DMS53 treated with DMSO at 0.1 percent for 48 hours (cell line): ENCODE measurements at regions not wholly inside any gene's neighbourhood (a gene's known extent, or its start where the extent isn't known, plus 50 kb on each side); places are given as distances from the start of the nearest gene placed in this dataset.
"Not testable (repeated sequence)": the region's sequence is repeated elsewhere in the genome, so short reads cannot be mapped to it uniquely, and the experiment has no call there.

Source experiments
- DNase-seq: peaks from one replicate; lab custom pipeline; 2025; ENCODE audit not compliant: unreplicated experiment; lab: John Stamatoyannopoulos, UW

DNA sequence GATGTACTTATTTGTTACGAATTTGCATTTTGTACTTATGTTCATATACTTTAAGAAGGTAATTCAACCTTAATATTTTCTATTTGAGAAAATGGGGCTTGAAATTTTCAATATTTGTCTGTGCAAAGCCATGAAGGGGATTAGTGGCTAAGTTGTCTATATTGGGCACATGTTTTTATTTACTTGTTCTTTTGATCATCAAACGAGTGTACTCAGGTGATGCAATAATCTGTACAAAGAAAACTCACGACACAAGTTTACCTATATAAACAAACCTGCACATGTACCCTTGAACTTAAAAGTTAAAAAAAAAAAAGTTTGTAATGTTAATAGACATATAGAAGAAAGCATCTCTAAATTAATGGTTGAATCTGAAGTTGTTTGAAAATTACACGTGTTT lies 658.9 kb upstream of the SYT4 start:
- DNase-seq, result peak; percentile 40

DNA sequence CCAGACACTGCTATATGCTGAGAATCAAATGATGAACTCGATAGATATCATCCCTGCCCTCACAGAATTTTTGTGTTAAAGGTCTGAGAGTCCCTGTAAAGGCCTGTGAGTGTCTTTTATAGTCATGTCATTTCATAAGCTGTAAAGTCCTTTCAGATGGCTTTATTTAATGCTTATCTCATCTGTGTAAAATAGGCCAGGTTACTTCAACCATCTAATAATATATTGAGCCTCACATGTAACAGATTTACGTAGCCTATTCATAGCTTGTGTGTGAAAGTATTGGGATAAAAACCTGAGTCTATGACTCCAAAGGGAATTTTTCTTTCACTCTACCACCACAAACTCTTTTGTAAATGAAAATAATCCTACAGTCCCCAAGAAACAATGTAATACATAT lies 672.0 kb upstream of the SYT4 start:
- no peak for DNase-seq

DNA sequence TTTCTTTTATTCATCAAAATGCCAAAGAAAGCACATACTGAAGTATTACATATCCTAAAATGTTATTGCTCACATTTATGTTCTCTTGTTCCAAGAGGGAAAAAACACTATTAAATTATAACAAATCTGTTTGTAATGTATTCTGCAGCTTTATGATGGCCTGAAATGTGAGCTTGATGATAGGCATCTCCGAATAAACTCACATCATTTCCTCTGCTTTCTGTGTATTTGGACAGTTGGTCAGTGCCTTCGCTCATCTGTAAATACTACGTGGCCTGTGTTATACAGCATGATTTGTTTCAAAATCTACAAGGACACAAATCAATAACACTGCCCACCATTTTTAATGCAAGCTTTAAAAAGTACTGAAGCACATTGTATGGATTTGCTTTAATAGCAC lies 672.8 kb upstream of the SYT4 start:
- no peak for DNase-seq

DNA sequence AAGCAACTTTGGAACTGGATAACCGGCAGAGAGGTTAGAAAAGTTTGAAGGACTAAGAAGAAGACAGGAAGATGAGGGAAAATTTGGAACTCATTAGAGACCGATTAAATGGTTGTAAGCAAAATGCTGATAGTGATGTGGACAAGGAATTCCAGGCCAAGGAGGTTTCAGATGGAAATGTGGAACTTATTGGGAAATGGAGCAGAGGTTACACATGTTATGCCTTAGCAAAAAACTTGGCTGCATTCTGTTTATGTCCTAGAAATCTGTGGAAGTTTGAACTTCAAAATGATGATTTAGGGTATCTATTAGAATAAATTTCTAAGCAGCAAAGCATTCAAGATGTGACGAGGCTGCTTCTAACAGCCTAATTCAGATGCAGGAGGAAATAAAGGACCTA lies 675.1 kb upstream of the SYT4 start:
- no peak for DNase-seq

DNA sequence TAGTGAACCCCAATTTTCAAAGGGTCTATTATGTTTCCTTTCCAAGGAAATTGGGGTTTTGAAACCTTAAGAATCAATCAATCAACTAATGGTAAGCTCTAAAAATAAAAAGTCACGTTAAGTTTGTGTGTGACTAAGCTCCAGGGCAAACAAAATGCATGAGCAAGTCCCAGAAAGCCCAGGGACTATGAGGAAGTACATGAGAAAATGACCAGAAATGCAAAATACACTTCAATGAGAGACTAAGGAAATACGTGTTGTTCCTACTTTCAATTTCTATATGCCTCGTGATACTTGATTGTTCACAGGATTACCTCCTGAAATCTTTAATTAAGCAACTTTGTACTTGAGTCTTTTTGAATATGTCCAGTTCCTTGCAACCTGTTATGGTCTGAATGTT lies 684.4 kb upstream of the SYT4 start:
- DNase-seq, result peak; percentile 75

DNA sequence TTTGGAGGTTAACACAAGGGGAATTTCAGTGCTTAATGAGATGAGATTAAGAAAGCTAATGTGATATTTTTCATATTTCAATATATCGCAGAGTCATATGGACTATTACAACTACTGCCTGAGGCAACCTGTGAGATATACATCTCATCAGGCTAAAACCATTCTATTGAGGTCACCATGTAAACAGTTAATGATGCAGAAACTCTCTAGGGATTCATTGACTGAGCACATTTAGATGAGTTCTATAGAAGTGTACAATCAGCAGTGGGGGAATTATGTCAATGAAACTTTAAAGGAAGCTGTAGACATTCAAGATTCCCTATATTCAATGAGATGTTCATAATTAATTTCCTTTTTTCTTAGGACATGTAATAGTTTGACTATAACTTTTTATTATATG lies 687.4 kb upstream of the SYT4 start:
- no peak for DNase-seq

DNA sequence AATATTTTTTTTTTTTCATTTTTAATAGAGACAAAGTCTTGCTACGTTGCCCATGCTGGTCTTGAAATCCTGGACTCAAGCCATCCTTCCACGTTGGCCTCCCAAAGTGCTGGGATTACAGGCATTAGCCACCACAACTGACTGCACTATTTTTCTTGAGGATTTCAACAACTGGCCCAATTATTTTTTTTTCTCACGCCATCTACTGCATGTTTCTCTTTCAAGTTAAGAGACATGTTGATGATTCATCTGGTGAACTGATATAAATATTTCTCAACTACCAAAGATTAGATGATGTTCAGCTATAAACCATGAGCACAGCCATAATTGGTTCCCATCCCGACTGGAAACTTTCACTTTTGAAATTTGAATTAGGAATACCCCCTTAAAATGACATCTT lies 688.4 kb upstream of the SYT4 start:
- no peak for DNase-seq

DNA sequence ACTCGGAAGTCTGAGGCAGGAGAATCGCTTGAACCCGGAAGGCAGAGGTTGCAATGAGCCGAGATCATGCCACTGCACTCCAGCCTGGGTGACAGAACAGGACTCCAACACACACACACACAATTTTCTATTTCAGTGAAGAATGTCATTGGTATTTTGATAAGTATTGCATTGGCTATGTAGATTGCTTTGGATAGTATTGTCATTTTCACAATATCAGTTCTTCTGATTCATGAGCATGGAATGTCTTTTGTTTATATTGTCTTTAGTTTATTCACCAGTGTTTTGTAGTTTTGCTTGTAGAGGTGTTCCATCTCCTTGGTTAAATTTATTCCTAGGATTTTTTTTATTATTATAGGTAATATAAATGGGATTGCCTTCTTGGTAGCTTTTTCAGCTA lies 693.4 kb upstream of the SYT4 start:
- no peak for DNase-seq

DNA sequence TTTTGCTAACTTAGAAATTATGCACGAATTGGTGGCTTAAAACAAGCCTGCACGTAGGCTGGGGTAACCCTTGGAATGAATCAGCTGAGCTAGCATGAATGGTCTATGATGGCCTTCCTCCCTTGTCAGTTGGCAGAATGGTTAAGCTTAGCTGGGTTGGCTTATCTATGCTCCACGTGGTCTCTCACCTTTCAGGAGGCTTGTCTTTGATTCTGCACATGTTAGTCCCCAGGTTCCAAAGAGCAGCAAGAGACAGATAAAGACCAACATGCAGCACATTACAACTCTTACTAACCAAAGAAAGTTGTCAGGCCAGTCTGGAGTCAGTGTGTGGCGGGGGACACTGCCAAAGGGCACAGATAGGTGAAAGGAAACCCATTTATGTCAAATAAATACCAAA lies 700.9 kb upstream of the SYT4 start:
- no peak for DNase-seq

DNA sequence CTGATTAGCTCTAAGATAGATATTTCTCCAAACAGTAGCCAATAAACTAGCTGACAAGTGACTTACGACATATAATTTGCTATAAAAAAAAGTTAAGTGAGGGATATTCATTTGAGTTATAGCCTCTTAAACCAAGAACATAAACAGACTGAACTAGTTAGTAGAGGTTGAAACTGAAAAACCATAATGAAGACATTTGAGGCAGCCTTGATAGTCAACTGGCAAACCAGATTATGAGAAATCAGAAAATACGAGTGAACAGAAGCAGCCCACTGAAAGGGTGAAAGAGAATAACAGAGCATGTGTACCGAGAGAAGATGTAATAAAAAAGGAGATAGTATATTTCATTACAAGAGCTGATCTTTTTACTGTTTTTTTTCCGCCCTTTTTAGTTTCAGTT lies 698.1 kb upstream of the SETBP1 start:
- DNase-seq, result no peak

DNA sequence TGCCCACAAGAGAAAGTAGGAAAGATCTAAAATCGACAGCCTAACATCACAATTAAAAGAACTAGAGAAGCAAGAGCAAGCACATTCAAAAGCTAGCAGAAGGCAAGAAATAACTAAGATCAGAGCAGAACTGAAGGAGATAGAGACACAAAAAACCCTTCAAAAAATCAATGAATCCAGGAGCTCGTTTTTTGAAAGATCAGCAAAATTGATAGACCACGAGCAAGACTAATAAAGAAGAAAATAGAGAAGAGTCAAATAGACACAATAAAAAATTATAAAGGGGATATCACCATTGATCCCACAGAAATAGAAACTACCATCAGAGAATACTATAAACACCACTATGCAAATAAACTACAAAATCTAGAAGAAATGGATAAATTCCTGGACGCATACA lies 693.6 kb upstream of the SETBP1 start:
- DNase-seq, result not testable (repeated sequence)

DNA sequence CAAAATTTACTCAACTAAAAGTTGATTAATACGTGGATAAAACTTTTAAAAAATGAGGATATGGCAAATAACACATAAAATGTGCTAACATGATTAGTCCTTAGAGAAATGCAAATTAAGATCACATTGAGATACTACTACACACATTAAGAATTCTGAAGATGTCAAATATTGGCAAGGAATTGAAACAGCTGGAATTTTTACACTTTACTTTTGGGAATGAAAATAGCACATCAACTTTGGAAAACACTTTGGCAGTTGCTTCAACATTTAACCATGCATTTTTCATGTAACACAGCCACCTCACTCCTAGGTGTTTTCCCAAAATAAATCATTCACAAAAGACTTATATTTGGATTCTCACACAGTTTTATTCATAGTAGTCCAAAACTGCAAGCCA lies 687.9 kb upstream of the SETBP1 start:
- DNase-seq, result no peak

DNA sequence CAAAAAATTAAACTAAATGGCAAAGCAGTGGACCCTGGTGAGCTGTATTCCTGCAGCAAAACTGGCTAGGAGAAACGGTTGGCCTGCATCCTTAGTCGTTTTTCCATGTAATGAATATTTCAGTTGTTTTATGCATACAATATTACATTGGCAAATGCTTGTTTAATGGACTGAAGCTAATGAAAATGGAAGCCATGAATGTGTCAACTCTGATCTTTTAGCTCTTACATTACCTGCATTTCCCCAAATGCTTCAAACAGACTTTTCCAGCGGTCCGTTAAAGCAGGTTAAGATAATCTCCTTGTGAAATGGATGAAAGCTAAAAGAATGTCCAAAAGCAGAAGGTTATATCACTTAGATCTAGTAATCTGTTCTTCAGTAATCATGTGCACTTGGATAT lies 686.3 kb upstream of the SETBP1 start:
- DNase-seq, result no peak

DNA sequence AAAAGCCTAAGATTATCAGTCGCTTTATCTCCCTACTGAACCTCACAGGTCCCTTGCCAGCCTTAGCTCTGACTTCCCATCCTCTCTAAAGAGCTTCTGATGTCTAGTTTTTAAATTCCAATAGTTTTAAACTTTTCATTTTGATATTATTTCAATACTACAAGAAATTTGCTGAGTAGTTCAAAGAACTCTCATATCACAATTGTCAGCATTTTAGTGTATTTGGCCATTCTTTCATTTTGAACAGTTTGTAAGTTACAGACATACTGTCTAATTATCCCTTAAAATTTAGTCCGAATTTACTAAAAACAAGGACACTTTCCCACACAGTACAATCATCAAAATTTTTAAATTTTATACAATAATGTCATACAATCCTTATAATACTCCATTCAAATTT lies 666.8 kb upstream of the SETBP1 start:
- DNase-seq, result no peak

DNA sequence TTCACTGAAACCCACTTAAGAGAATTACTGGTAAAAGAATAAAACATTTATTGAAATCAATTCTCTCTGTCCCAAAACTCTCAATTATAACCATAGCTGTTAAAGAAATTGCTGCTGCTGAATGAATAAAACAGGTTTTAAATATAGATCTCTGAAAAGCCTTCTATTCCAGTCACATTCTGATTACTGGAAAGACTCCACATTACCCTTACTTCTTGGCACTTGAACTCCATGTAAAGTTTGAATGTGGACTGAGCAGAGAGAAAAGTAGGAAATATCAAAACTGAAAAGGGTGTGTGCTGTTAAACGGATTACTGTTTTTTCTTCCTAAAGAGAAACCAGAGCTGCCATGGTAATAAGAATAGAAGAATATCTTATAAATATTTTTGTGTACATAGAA lies 655.3 kb upstream of the SETBP1 start:
- DNase-seq, result no peak

DNA sequence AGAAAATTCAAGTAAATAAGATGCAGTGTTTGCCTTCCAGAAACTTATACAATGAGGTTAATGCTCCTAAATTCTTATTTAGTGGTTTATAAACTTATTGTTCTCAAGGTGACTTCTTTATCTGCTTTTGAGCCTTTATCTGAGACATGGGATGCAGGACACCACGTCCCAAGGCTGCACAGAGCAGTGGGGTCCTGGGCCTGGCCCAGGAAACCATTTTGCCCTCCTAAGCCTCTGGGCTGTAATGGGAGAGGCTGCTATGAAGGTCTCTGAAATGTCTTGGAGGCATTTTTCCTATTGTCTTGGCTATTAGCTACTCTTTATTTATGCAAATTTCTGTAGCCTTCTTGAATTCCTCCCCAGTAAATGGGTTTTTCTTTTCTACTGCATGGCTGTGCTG lies 652.6 kb upstream of the SETBP1 start:
- no peak for DNase-seq

DNA sequence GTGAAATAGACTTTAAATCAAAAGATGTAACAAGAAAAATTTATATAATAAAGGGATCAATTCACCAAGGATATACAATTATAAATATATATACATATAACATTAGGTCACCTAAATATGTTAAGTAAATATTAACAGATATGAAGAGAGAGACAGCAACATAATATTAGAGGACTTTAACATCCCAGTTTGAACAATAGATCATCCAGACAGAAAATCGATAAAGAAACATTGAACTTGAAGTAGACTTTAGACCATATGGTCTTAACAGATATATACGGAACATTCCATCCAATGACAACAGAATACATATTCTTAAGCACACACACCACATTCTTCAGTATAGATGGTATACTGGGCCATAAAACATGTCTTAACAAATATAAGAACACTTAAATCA lies 649.6 kb upstream of the SETBP1 start:
- no peak for DNase-seq

DNA sequence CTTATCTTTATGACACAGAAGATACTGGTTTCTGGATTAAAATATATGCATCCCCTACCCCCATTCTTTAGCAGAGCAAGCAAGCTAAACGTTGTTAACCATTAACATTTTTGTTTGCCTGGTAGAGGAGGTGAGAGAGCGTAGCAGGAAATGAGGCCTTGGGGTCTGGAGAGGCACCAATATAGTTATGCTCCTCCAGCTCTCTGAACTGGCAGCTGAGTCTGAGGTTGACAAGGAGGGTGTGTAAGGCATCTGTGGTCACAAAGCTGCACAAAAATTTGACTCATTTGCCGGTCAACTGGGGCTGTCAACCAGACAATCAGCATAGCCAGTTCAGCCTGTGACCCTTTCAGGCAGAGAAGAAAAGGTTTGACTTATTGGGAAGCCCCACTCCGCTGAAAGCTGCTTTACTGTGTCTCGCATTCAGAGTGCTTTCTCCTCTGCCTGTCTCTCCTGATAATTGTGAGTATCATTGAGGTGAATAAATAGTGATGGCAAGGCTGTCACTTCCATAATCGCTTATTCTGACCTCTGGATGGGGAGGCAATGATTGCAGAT lies 647.5 kb upstream of the SETBP1 start:
- peak; percentile 95 for DNase-seq

DNA sequence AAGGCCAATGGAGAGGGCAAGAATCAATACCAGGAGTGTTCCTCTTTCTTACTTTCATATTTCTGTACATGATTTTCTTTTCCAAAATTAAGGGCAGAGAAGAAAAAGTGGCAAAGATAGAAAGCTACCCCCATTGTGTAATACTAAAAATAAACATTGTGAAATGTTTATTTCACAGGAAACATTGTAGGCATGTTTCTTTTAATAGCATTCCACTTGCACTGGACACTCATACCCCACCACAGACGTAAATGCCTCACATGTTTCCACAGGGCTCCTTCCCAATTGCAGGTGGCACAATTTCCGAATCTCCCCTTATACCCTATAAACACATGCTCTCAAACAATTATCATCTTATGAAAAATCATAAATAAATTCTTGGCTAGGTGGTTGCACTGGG lies 645.1 kb upstream of the SETBP1 start:
- DNase-seq, result no peak

DNA sequence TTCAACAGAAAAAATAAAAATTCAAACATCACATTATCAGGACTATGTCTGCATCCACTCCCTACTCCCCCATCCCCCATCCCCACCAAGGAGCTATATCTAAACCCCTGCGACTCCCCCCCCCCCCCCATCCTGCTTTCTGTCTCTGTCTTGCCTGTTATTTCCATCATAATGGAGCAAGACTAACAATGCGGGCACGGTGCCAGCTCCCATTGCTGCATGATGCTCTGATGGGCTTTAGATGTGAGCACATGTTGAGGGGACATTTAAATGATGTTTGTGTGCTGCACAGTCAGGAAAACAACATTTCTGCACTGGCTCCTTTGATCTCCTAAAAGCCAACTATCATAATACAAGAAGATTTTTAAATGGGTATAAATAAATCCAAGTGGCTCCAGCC lies 644.2 kb upstream of the SETBP1 start:
- no peak for DNase-seq

DNA sequence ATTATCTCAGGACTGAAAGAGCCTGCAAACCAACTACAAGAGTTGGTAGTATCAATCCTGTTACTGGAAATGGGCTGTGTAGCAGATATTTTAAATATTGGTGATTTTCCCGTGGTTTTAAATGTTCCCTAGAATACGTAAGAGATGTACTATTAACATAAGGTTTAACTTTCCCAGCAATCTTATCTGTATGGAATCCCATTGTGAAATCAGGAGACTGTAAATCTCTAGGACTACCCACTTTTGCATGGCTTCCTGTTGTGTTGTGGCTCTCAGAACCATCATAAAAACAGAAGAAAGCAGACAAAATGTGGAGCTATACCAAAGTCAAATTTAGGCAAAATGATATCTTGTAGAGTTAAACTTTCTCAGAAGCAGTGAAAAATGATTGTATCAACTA lies 641.5 kb upstream of the SETBP1 start:
- no peak for DNase-seq

DNA sequence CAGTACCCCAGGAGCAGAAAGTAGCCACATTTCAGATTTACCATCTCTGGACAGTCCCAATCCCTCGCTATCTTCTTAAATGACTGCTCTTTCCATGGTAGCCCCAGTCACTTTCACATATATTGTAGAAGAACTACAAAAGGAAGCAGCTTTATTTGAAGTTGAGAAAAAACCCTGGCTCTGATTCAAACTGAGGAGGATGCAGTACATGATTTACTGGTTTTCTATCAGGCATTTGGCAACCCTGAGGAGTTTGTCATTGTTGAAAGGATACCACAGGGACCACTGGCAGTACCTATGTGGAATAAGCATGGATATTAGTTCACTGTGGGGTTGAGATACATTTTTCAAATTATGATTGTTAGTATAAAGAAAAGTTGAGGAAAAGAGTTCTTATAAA lies 640.9 kb upstream of the SETBP1 start:
- DNase-seq, result no peak

DNA sequence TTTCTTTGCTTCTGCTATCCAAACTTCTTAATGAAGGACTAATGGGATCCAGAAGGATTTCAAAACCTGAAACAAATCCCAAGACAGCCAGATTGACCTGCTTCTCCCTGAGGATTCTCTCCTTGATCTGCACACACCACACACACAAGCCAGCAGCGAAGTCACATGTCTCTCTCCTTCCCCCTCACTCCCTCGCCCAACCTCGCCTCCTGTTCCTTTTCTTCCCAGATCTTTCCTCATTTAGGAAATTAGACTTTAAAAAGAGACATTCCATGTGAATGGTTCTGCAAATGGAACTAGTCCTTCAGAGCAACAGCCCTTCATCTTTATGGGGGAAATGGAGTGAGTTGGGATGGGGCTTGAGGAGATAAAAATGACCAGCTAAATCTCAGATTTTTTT lies 639.1 kb upstream of the SETBP1 start:
- DNase-seq, result no peak

DNA sequence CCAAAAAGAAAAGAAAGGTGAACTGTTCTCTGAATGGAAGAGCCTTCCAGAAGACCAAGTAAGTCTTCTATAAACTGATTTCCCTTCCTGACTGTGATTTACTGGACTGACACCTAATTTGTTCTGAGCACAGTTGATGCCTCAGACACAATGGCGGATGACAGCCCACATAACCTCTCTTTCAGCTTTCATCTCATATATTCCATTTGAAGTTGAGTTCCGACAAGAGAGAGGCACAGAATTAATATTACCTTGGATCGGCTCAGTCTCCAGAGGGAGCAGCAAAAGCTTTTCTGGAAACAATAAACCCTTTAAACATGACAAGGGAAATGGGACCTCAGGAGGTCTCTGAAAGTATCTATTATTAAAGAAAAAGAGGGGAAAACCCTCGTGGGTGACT lies 638.7 kb upstream of the SETBP1 start:
- DNase-seq, result no peak
